ENCODE measurements at regions not wholly inside any gene's neighbourhood (a gene's known extent, or its start where the extent isn't known, plus 50 kb on each side); places are given as distances from the start of the nearest gene placed in this dataset.
"Not testable (repeated sequence)": the region's sequence is repeated elsewhere in the genome, so short reads cannot be mapped to it uniquely, and the experiment has no call there.

DNA sequence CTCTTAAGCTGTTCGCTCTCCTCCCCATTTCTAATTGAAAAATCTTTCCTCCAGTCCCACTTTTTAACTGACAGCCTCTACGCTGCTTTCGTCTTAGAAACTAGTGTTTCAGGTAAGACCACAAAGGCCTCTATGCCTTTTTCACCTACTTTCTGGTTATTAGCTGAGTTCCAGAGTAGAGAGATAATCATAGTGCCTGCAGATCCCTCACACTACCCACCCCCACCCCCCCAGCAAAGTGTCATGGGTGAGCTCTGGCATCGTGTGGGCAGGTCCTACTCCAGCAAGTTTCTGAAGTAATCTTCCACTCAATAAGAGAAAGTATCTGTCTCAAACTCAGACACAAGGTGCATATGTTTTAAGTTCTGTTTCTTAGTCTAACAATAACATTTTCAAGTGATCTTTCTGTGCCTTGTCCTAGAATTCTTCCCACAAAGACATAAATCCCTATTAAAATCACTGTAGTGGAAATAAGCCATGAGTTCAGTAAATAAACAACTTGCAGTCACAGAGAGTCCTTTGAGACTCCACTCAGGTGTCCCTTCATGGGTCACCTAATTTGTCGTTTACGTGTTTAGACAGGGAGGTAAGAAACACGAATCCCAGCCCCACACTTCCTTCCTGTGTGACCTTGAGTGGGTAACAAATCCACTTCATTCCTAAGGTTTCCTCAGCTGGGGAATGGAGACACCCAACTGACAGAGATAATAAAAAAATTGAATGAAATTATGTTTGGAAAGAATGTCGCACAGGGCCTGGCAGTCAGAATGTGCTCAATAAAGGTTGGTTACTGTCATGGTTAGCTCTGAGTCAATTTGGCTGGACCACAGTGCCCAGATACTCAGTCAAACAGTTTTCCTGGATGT is 228.9 kb upstream of the CAND1 start:
- no peak for DNase-seq

DNA sequence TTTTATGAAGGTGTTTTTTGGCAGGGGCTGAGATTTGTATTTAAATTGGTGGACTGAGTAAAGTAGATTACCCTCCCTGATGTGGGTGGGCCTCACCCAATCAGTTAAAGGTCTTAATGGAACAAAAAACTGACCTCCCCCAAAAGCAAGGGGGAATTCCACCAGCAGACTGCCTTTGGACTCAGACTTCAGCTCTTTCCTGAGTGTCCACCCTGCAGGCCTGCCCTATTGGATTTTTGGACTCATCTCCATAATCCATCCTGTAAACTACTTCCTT is 228.4 kb upstream of the CAND1 start:
- no peak for DNase-seq

DNA sequence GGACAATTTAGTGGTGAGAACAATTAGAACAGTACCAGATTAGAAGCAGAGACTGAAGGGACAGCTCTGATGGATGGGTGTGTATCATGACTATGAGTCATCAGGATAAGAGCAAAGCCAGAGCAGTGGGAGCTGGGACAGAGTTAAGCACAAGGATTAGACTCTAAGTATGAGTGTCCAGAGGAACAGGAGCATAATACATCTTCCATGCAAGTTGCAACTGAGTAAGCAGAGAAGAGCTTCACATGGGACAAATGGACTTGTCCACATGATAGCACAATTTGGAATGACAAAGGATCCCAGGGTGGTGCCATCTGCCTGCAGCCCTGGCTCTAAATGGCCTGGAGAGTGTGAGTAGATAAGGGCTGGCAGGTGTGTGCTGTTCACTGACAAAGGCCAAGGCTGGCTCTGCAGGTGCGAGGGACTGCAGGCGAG is 226.4 kb upstream of the CAND1 start:
- no peak for DNase-seq

DNA sequence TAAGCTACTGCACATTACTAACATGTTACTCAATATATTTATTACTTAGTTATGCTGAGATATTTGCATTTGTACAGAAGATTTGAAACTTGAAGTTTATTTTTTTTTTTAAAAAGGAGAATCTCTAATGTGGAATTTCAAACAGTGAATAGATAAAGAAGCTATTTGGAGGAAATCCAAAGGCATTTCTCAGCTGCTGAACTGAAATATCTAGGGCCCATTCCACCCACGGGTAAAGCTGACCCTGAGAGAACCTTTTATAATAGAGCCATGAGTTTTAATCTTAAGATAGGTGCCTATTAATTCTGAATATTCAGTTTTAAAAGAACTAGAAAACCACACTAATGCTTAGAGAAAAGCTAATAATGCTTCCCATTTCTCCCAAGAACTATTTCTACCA is 225.4 kb upstream of the CAND1 start:
- DNase-seq = no peak

DNA sequence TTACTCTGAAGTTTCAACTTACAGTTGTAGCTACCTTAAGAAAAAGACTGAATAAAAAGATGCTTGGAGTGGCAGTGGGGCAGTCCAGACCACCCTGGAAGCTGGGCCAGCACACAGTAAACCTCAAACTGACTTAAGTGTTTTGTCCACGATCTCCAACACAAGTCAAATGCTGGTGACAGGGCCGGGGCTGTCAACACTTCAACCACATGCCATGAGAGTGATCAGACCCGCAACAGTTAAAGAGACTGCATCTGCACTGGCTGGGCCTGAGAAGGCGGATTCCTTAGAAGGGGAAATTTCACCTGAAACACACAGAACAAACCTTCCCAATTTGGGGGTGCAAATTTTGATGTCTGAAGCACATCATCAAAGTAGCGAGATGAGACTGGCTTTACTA is 223.5 kb upstream of the CAND1 start:
- no peak for DNase-seq

DNA sequence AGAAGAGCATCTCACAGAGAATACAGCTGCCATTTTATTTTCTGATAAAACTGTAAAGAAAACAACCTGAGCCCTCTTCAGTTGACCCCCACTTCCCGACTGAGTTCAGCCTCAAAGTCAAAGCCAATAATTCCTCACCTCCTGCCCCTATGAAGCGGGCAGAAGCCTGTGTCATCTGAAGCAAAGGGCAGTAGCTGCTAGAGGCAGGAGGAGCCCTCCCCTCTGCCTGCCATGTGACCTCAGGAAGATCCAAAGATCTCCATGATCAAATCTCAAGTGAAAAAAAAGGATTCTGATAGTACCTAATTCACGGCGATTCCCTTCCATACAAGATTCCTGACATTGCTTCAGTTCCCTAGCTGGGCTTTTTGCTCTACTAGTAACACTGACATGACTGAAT is 223.1 kb upstream of the CAND1 start:
- DNase-seq = no peak

DNA sequence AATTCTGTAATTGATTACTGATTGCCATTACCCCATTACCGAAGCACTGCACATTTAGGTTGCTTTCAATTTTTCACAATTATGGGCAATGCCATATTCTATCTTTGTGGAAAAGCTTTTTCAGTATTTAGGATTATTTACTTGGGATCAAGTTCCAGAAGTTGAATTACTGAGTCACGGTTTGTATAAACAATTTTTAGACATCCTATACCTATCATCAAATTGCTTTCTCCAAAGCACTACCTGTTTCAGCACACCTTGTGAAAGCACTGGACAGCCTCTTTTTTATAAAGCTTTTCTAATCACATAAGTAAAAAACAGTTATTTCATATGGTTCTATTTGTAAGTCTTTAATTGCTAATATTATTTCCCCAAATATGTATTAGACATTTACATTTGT is 221.5 kb upstream of the CAND1 start:
- no peak for DNase-seq

DNA sequence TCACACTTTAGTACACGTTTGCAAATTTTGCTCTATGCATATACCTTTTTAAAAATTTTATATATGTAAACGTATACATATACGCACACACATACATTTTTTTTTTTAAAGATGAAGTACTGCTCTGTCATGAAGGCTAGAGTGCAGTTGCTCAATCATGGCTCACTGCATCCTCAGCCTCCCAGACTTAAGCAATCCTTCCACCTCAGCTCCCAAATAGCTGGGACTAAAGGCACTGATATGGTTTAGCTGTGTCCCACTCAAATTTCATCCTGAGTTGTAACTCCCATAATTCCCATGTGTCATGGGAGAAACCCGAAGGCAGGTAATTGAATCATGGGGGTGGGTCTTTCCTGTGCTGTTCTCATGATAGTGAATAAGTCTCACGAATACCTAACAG is 220.8 kb upstream of the CAND1 start:
- no peak for DNase-seq

DNA sequence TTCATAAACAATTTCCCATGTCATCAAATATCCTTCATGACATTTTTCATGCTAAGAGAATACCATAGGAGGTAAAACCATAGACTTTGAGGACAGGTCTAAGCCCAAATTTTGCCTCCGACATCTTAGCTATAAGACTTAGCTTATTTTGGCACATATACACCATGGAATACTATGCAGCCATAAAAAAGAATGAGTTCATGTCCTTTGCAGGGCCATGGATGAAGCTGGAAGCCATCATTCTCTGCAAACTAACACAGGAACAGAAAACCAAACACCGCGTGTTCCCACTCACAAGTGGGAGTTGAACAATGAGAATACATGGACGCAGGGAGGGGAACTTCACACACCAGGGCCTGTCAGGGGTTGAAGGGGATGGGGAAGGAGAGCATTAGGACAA is 220.0 kb upstream of the CAND1 start:
- not testable (repeated sequence) for DNase-seq

DNA sequence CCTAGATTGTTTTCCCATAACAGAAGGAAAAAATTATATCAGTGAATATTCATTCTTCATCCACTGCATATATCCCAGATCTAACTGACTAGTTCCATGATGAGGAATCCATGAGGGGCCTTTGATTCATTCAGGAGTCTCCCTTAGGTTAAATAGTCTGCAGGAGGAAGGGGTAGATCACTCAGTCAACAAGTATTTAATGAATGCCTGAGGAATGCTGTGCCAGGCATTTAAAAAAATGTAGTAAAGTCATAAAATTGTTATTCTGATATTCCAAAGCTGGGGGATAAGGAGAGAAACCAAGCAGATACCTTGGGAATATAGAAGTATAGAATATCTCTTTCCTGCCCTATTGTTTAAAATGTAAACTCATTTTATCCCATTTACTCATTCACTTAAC is 216.2 kb upstream of the CAND1 start:
- no peak for DNase-seq

DNA sequence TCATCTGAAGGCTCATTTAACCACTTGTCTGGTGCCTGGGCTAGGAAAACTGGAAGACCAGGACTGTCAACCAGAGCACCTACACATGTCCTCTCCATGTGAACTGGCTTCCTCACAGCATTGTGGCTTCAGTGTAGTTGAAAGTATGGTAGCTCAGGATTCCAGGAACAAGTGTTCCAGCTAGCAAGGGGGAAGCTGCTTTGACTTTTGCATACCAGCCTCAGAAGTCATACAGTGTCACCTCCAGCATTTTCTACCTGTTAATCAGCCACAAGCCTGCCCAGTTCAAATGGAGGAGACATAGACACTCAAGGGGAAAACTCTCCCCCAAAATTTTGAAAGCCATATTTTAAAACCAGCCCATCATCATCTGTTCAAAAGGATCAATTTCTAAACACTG is 212.8 kb upstream of the CAND1 start:
- no peak for DNase-seq

DNA sequence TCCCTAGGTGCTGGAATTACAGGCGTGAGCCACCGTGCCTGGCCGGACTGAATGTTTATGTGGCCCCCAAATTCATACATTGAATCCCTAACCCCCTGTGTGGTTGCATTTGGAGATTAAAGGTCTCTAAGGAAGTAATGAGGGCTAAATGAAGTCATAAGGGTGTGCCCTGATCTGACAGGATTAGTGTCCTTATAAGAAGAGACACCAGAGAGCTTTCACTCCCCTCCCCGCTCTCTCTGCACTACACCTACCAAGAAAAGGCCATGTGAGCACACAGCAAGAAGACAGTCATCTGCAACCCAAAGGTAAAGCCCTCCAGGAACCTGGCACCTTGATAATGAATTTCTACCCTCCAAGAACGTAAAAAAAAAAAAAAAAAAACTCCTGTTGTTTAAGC is 212.1 kb upstream of the CAND1 start:
- no peak for DNase-seq

DNA sequence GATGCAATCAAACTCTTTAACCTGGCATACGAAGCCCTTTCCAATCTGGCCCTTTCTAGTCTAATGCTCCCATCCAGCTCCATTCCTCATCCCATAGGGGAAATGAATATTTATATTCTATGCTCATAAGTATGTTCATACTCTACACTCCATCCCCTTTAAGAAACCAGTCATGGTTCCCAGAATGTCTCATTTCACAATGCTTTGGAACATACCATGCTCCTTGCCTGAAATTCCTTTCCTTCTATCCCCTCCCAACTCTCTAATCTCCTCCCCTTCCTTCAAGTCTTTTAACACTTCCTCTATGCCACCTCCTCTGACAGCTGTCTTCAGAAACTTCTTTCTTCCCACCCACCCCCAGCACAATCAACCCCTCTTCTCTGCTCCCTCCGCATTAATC is 207.0 kb upstream of the CAND1 start:
- DNase-seq = no peak

DNA sequence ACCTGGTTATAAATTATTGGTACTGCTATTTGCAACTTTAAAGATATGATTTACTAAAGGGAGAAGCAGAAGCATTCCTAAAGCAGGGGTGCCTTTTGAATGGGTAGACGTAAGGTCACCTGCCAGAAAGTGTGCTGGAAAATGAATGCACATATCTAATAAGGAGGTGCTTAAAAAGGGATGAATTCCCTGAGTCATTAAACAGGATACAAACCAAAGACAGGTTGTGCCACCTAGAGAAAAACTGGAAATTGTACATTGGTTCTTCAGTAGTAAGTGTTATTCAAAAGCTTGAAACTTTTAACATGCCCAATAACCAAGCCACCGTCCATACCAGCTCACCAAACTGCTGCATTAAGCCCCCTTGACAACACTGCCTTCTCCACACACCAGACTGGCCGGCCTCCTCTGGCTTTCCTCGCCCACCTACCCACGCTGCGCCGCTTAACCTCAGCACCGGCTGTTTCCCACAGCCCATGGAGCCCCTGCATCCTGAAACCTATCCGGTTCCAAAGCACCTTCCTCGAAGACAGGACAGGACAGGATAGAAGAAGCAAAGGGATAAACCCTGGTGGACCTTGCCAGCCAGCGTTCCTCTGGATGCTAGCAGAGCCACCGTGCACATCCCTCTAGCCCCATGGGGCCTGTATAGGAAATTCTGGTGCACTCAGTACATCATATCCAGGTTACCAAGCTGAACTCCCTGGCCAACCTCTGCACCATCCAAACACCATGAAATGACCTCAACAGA is 201.5 kb upstream of the CAND1 start:
- no peak for DNase-seq

DNA sequence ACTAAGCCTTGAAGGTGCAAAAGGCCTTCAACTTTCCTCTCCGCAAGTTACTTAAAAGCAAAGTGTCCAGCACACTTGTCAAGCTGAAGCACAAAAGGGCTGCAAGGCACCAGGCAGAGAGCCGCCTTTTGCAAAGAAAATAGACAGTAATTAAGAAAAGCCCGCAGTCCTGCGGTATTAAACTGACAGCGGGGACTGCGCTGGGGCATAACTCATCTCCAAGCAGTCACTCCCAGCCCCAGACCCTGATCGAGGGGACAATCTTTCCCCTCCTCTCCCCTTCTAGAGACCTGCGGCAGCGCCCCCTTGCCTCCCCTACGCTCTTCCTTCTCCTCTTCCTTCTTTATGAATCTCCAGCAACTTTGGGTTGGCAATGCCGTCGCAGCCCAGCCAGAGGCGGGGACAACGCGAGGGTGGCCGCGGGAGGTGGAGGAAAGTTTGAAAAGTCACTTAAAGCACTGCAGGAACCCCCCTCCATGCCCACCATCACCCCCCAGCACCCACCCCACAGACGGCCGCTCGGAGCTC is 200.9 kb upstream of the CAND1 start:
- DNase-seq = peak in 1 of 2 donors; percentile 2

DNA sequence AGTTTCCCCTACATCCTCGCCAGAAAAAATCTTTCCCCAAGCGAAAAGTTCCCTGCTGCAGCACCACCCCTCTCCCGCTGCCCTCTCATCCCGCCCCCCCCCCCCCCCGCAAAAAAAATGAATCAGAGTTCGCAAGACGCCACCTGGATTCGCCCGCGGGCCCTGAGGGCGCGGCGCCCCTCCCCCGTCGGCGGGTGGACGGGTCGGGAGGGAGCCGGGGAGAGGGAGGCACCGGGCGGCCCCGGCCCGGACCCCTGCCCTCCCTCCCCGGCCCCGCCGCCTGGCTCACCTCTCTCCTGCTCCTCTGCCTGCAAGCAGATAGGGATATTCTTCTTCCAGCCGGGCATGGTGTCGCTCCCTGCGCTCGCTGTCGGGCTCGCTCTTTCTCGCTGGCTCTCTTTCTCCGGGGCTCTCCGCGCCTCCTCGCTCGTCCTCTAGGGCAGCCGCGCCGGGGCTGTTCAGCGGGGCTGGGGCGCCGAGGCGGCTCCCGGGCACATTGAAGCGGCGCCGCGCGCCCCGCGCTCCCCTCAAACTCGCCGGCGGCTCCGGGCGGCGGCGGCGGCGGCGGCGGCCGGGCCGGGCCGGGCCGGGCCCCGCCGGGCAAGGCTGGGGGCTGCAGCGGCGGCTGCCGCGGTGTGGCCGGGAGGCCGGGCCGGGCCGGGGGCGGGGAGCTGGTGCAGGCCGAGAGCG is 200.3 kb upstream of the CAND1 start:
- DNase-seq = peak; percentile 23 to 42

DNA sequence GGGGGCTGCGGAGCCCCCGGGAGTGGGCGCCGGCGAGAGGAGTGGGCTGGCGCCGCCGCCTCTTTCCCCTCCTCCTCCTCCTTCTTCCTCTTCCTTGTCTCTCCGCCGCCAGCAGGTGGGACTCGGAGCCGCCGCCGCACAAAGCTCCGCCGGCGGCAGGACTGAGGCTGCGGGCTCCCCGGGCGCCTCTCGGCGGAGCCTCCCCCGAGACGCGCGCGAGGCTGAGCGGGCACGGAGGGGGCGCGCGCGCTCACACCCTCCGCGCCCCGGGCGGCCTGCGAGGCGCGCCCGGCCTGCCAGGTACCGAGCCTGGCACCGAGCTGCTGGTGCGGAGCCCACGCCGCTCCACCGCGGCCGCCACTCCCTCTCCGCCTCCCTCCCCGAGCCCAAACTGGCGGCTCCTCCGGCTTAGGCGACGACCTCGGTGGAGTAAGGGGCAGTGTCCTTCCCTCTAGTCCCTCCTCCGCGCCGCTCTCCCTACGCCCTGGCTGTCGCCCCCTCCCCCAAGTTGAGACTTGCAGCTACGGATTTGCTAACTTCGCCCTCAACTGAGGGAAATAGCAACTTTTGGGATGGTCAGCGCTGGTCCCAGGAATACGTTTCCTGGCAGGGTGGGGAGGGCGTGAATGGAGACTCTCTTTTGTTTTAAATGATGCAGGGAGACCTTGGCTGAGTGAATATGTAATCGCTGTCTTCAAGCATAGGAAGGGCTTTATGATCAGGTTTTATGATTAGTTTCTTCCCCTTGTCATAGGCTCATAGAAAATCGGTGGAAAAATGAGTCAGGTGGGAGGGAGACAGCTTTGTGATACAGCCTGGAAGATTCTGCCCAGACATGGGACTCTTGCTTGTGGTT is 199.5 kb upstream of the CAND1 start:
- DNase-seq = peak; percentile 15 to 21

DNA sequence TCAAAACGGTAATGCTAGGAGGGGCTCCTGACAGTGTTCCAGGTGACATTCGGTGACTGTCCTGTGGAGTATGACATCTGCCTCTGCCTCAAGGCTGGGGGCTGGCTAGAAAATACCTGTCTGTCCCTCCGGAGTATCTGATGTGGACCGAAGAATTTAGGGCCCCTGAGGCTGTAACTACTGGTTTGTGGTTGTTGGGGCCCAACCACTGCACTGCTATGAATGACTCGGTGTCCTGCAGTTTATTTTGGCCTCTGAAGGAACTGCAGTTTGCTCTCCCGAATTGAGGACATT is 198.9 kb upstream of the CAND1 start:
- DNase-seq = no peak

DNA sequence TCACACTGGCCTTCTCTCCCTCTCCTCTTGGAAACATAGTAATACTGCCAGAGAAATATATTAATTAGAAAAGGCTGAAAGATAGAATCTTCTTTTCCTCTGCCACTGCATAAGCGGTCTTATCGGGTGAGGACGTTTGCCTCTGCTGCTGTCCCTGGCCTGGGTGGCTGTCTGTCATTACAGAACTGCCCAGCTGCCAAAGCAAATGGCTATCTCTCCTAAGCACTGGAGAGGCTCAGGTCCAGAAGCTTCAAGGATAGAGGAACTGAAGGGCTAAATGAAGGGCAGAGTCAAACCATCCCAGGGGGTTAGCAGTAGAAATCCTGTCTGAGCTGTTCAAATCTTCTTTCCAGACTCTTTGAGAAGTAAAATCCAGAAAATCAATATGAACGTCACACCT is 198.6 kb upstream of the CAND1 start:
- DNase-seq = no peak

DNA sequence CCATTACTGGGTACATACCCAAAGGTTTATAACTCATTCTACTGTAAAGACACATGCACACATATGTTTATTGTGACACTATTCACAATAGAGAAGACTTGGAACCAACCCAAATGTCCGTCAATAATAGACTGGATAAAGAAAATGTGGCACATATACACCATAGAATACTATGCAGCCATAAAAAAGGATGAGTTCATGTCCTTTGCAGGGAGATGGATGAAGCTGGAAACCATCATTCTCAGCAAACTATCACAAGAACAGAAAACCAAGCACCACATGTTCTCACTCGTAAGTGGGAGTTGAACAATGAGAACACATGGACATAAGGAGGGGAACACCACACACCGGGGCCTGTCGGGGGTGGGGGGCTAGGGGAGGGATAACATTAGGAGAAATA is 196.9 kb upstream of the CAND1 start:
- DNase-seq = not testable (repeated sequence)

DNA sequence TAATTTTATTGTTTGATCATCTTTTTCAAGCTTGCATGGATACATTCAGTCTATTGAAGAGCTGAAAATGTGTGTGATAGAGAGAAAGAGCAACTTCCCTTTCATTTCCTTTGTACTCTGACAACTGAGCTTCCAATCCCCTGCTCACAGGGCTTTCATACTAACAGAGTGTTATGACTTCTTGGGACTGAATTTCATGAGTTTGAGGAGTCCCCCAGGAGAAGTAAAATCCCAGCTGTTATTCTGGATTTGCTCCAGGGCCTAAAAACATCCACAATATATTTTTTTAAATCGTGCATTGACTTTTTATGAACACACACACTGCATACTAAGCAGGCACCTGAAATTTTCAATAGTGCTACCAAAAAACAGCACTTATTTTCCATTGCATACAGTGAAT is 195.8 kb upstream of the CAND1 start:
- no peak for DNase-seq

DNA sequence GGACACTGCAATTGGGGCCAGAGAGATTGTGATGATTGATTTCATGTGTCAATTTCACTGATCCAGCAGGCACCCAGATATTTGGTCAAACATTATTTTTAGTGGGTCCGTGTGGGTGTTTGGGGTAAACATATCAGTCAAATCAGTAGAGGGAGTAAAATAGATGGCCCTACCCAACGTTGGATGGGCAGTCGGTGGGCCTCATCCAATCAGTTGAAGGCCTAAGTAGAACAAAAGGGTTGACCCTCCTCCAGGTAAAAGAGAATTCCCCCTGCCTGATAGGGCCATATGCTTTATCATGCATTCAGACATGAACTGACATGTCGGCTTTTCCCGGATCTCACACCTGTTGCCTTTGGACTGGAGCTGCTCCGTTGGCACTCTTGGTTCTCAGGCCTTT is 195.1 kb upstream of the CAND1 start:
- no peak for DNase-seq
